Spinal cord (tissue), 9 donors: ENCODE measurements at regions not wholly inside any gene's neighbourhood (a gene's known extent, or its start where the extent isn't known, plus 50 kb on each side); places are given as distances from the start of the nearest gene placed in this dataset.

Source experiments
- DNase-seq, 6 donors: peaks; one replicate each; pipeline versions ENCODE4 v3.0.0 to v3.0.0-alpha.2; 2013 to 2015; ENCODE audit warnings: low spot score in 6 of 6, low read depth in 4 of 6
- H3K27ac ChIP-seq: one replicate; pipeline ENCODE4 v1.5.1; 2013; ENCODE audit warnings: low read depth, low read length, control low read depth
- H3K27me3 ChIP-seq: one replicate; pipeline ENCODE4 v1.6.1; 2013; ENCODE audit warnings: low read length; ENCODE audit not compliant: control insufficient read depth, insufficient read depth
- H3K36me3 ChIP-seq: one replicate; pipeline ENCODE4 v1.6.1; 2013; ENCODE audit warnings: low read length; ENCODE audit not compliant: control insufficient read depth, insufficient read depth
- H3K4me1 ChIP-seq: one replicate; pipeline ENCODE4 v1.6.1; 2013; ENCODE audit warnings: low read length; ENCODE audit not compliant: control insufficient read depth, insufficient read depth
- H3K4me3 ChIP-seq: one replicate; pipeline ENCODE4 v1.5.1; 2013; ENCODE audit warnings: low read depth, low read length, control low read depth
- H3K9me3 ChIP-seq: one replicate; pipeline ENCODE4 v1.6.1; 2013; ENCODE audit warnings: low read length; ENCODE audit not compliant: control insufficient read depth, insufficient read depth
- WGBS: methylation state at CpG from one replicate; pipeline ENCODE4 v1.1.5; 2013; ENCODE audit warnings: missing lambda C conversion rate; ENCODE audit not compliant: insufficient coverage; 5-methylcytosine and 5-hydroxymethylcytosine counted together
- donor health status: healthy.

GRCh38 chr5:6143523-6143922, 234.8 kb downstream of the MED10 start:
- DNase-seq: no peak
- no peak overlapping the region for H3K4me3 ChIP-seq
- WGBS: 55% methylated on average over 4 of the region's 5 CpGs
- no peaks in the 10 kb centered on the region for H3K9me3 ChIP-seq
- H3K4me1 ChIP-seq: no peaks in the 10 kb centered on the region
- H3K27ac ChIP-seq: no peak overlapping the region
- no peaks in the 10 kb centered on the region for H3K36me3 ChIP-seq
- no peaks in the 10 kb centered on the region for H3K27me3 ChIP-seq

DNA sequence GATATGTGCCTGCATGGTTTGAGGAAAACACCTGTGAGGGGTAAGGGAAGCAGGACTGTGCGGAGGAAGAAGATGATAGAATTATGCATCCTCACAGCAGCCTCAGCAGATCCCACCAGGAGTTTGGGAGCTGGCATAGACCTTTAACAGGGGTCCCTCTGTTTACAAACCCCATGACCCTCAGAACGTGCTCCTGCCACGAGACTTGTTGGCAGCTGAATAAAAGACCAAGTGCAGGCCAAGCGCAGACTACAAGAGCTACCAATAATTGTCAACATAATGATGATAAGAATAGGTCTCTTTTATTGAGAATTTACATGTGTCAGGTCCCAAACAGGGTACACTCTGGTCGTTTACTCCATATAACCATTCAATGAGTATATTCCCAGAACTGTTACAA, 236.0 kb downstream of the MED10 start:
- Histone ChIP-seq H3K27me3 (no peaks in the 10 kb centered on the region), H3K36me3 (no peaks in the 10 kb centered on the region), H3K9me3 (no peaks in the 10 kb centered on the region), H3K4me3 (no peak overlapping the region), H3K27ac (no peak overlapping the region), H3K4me1 (no peaks in the 10 kb centered on the region)
- 33% methylated on average over 1 of the region's 5 CpGs for WGBS
- no peak for DNase-seq

GRCh38 chr5:6140219-6140618, 238.1 kb downstream of the MED10 start:
- Histone ChIP-seq H3K36me3 (no peaks in the 10 kb centered on the region), H3K27me3 (no peaks in the 10 kb centered on the region), H3K4me1 (no peaks in the 10 kb centered on the region), H3K9me3 (no peaks in the 10 kb centered on the region), H3K4me3 (no peak overlapping the region), H3K27ac (no peak overlapping the region)
- no peak for DNase-seq
- WGBS: 44% methylated on average over 5 of the region's 5 CpGs

- Histone ChIP-seq H3K36me3 (no peaks in the 10 kb centered on the region), H3K4me1 (no peaks in the 10 kb centered on the region), H3K9me3 (no peaks in the 10 kb centered on the region), H3K27ac (no peak overlapping the region), H3K27me3 (no peaks in the 10 kb centered on the region), H3K4me3 (no peak overlapping the region)
- no peak for DNase-seq
- WGBS: 87% methylated on average over 3 of the region's 5 CpGs
These were observed 242.4 kb downstream of the MED10 start for GRCh38 chr5:6135977-6136376.

DNA sequence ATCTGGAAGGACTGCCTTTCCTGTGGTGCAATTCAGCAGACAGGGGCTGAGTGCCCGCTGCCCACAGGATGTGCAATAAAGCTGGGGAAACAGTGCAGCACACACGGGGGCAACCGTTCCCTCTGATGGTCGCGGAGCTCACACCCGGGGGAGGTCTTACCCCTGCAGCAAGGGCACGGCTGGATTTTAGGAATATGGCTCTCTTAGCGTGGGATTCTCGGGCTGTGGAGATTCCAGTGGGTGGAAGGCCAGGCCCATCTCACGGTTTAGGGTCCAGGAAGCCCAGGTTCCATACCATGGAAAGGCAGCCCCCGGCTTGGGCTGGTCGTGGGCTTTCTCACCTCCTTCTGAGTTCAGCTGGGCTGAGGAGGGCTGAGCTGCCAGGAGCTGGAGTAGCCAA, 244.1 kb downstream of the MED10 start:
- H3K4me3 ChIP-seq: no peak overlapping the region

GRCh38 chr5:6125781-6126180, 252.6 kb downstream of the MED10 start:
- Histone ChIP-seq H3K9me3 (peaks cover 6% of the 10 kb centered on the region), H3K27me3 (no peaks in the 10 kb centered on the region), H3K4me3 (no peak overlapping the region), H3K4me1 (no peaks in the 10 kb centered on the region), H3K36me3 (no peaks in the 10 kb centered on the region), H3K27ac (no peak overlapping the region)
- WGBS: 75% methylated on average over 2 of the region's 2 CpGs
- no peak for DNase-seq

More for the DNA sequence above, 244.1 kb downstream of the MED10 start:
- H3K9me3 ChIP-seq: no peaks in the 10 kb centered on the region
- no peak for DNase-seq
- no peak overlapping the region for H3K27ac ChIP-seq
- H3K36me3 ChIP-seq: no peaks in the 10 kb centered on the region
- H3K4me1 ChIP-seq: no peaks in the 10 kb centered on the region
- WGBS: 82% methylated on average over 12 of the region's 12 CpGs
- no peaks in the 10 kb centered on the region for H3K27me3 ChIP-seq

DNA sequence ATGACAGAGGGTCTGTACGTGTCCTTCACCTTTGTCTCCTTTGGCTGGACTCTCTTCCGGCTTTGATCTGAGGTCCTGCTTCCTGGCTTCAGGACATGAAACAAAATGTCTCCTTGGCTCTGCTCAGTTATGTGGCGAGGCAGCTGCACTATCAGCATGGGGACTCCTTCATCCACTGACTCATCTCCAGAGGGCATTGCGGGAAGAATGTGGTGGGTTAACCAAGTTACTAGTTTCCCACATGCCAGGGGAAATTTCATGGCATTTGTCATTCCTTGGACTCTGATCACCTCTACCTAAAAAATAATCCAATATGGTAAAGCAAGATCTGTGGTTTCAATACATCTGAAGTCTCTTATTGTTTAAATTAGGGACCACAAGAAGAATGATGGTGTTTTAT, 259.7 kb downstream of the MED10 start:
- Histone ChIP-seq H3K27me3 (no peaks in the 10 kb centered on the region), H3K36me3 (no peaks in the 10 kb centered on the region), H3K27ac (no peak overlapping the region), H3K9me3 (peaks cover 3% of the 10 kb centered on the region), H3K4me1 (no peaks in the 10 kb centered on the region), H3K4me3 (no peak overlapping the region)
- WGBS: 94% methylated on average over 3 of the region's 4 CpGs
- no peak for DNase-seq

- Histone ChIP-seq H3K4me1 (no peaks in the 10 kb centered on the region), H3K9me3 (no peaks in the 10 kb centered on the region), H3K4me3 (no peak overlapping the region), H3K36me3 (no peaks in the 10 kb centered on the region), H3K27ac (no peak overlapping the region), H3K27me3 (no peaks in the 10 kb centered on the region)
- no CpG with 5 or more reads among the region's 1 CpG for WGBS
- DNase-seq: no peak
These were observed 261.1 kb downstream of the MED10 start for GRCh38 chr5:6117212-6117611.

DNA sequence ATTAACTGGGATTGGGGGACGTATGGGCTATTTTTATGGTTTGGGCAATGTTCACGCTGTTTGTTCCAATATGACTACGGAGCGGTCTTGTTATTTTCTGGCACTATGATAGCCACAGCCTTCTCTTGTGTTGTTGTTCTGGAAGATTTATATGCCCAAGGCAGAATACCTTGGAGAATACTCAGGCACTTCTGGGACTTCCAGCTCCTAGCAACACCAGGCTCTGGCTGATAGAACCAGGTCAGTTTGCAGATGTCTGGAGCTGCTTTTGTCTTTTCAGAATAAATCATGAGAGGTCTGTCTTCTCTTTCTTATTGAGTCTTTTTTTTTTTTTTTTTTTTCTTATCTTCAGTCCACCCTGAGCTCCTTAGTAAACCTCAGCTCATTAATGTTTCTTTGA, 262.5 kb downstream of the MED10 start:
- Histone ChIP-seq H3K4me1 (peaks cover 3% of the 10 kb centered on the region), H3K9me3 (no peaks in the 10 kb centered on the region), H3K27me3 (no peaks in the 10 kb centered on the region), H3K4me3 (no peak overlapping the region), H3K27ac (no peak overlapping the region), H3K36me3 (no peaks in the 10 kb centered on the region)
- no CpG with 5 or more reads among the region's 4 CpGs for WGBS
- DNase-seq: peak in 2 of 6 donors; percentile 48 to 67

DNA sequence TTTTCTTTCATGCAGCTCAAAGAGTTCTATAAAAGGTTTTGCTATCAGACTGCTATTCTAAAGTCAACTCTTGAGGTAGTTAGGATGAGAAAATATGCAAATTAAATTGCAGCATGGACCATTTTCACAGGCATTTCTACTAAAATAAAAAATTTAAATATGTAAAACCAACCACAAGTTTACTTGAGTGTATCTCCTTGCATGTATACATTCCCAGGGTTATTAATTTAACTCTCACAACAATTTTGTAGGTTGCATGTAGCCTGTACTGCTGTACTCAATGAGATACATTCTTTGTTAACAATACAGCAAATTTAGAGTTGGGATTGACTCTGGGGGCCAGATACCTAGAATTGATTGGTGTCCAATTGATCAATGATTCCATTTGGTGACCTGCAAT, 265.8 kb downstream of the MED10 start:
- Histone ChIP-seq H3K27me3 (no peaks in the 10 kb centered on the region), H3K4me1 (peaks cover 3% of the 10 kb centered on the region), H3K4me3 (no peak overlapping the region), H3K36me3 (no peaks in the 10 kb centered on the region), H3K27ac (no peak overlapping the region), H3K9me3 (no peaks in the 10 kb centered on the region)
- DNase-seq: no peak
